HFF-Myc (cell line): ENCODE measurements at regions not wholly inside any gene's neighbourhood (a gene's known extent, or its start where the extent isn't known, plus 50 kb on each side); places are given as distances from the start of the nearest gene placed in this dataset.

ENCODE experiments used
- DNase-seq: peaks from one replicate; pipeline ENCODE4 v3.0.0-alpha.2; 2011; ENCODE audit warnings: low read depth; ENCODE audit errors: extremely low read depth
- H3K4me3 ChIP-seq: replicated peaks from 2 replicates; pipeline ENCODE4 v1.5.1; 2011; ENCODE audit warnings: low read depth, mild to moderate bottlenecking, control low read depth, low read length
- TF ChIP-seq, protein P1 (sequence below): IDR thresholded peaks from 2 replicates; pipeline ENCODE4 v1.5.1; 2012; ENCODE audit warnings: mild to moderate bottlenecking, low read depth, low read length, control low read depth; ENCODE audit errors: missing control alignments

DNA sequence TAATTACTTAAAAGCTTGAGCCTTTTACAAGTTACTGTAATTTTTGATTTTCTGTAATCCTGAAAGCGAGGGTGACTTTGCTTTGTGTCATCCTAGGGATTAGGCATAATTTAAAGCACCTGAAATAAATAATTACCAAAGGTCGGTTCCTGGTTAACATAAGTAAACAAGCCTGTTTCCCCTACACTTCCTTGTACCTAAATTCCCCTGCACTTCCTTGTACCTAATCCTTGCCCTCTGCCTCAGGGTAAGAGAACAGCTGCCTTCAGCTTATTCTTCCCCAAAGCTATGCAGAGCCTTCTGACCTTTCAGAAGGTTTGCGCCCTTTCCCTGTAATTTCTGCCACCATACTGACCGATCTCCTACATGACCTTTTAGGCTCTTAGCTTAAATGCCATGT lies 166.1 kb upstream of the PDE5A start:
- no peak overlapping the region for H3K4me3 ChIP-seq
- TF ChIP-seq, protein P1, sequence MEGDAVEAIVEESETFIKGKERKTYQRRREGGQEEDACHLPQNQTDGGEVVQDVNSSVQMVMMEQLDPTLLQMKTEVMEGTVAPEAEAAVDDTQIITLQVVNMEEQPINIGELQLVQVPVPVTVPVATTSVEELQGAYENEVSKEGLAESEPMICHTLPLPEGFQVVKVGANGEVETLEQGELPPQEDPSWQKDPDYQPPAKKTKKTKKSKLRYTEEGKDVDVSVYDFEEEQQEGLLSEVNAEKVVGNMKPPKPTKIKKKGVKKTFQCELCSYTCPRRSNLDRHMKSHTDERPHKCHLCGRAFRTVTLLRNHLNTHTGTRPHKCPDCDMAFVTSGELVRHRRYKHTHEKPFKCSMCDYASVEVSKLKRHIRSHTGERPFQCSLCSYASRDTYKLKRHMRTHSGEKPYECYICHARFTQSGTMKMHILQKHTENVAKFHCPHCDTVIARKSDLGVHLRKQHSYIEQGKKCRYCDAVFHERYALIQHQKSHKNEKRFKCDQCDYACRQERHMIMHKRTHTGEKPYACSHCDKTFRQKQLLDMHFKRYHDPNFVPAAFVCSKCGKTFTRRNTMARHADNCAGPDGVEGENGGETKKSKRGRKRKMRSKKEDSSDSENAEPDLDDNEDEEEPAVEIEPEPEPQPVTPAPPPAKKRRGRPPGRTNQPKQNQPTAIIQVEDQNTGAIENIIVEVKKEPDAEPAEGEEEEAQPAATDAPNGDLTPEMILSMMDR, result no peak
- no peak for DNase-seq

DNA sequence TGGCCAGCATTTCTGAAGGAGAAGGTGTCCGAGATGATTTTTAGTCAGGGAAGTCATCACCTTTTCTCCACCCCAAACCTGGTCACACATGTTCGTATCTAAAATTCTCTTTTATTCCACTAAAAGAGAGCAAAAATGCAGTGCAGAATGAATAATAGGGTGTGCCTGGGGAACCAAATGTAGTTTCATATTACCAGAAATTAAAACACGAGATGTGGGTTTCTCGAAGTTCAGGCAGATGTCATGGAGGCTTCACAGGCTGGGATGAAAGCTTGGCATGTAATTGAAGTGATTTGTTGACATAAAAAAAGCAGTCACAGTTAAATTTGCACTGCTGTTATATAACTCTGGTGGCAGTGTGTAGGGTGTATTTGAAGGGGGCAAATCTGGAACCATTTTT lies 165.5 kb upstream of the PDE5A start:
- no peak overlapping the region for H3K4me3 ChIP-seq
- TF ChIP-seq, protein P1, result no peak
- no peak for DNase-seq

DNA sequence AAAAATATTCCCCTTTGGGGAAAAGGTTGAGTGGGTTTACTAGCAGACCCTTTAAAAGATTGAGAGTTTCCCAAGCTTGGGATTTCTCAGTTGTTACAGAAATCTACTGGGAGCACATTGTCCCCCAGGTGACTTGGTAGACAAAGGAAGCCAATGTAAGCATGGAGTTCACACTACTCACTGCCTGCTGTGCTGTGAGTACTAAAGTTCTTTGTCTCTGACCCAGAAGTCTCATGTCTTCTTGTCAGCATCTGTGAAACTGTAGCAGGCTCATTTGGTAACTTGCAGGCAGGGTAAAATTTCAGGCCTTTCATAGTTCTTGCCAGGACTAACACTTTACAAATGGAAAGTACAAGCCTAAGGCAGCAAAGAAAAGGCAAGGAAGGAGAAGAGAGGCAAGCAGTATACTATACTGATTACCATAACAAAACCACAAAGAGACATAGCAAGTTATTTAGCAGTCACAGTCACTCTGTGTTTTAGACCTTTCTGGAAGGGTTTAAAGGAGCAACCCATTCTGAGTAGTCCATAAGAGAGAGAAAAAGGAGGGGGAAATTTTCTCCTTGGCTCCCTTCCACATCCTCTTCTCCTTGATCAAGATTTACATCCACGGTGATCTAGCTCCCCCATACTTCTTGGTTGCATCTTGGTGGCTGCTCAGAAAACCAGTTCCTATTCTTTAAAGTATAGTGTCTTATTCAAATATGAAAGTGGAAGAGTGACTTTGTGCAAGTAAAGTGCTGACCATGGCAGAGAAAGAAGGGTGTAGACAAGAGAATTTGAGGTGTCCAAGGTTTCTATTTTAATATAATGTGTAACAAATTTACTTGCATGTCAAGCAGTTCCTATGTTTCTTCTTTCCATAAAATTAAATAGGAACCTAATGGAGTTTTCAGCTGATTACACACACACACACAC lies 160.0 kb upstream of the PDE5A start:
- no peak for DNase-seq
- H3K4me3 ChIP-seq, result no peak overlapping the region
- TF ChIP-seq, protein P1, result no peak

DNA sequence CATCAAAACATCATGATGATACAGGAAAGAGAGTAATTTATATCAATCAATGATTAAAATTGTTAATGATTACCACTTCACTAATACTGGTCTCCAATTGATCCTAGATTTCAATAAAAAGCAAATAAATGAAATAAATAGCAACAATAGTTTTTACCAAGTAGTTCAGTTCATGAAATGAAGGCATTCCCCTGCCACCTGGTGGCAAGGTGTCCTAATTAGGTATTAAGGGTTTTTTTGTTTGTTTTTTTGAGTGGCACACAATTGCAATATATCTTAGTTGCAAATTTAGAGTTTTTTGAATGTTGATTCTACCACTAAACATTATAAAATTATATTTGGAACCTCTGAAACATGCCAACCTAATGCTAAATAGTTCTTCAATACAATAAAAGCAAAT lies 157.4 kb upstream of the PDE5A start:
- TF ChIP-seq, protein P1, result peak; percentile 18
- no peak overlapping the region for H3K4me3 ChIP-seq
- no peak for DNase-seq

DNA sequence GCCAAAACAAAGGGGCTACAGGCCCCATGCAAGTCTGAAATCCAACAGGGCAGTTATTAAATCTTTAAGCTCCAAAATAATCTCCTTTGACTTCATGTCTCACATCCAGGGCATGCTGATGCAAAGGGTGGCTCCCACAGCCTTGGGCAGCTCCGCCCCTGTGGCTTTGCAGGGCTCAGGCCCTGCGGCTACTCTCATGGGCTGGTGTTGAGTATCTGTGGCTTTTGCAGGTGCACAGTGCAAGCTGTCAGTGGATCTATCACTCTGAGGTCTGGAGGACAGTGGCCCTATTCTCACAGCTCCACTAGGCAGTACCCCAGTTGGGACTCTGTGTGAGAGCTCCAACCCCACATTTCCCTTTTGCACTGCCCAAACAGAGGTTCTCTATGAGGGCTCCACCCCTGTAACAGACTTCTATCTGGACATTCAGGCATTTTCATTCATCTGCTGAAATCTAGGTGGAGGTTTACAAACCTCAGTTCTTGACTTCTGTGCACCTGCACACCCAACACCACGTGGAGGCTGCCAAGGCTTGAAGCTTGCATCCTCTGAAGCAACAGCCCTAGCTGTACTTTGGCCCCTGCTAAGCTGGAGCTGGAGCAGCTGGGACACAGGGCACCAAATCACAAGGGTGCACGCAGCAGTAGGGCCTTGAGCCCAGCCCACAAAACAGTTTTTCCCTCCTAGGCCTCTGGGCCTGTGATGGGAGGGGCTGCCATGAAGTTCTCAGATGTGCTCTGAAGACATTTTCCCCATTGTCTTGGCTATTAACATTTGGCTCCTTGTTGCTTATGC lies 154.8 kb upstream of the PDE5A start:
- TF ChIP-seq, protein P1, result no peak
- DNase-seq, result no peak
- no peak overlapping the region for H3K4me3 ChIP-seq

DNA sequence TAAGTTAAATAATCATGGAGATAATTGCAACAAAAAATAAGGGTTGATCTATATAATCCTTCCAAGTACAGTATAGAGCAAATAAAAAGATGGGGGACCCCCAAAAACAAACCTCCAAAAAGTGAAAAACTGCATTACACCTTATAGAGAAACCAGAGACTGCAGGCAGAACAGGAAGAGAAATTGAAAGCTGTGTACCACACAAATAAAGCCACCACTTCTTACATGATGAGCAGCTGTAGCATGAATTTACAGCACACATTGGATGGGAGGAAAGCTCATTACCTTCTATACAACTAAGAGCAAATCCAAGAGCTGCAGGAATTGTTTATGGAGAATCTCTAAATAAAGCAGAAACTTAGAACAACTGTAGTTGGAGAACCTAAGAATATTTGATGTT lies 152.4 kb upstream of the PDE5A start:
- DNase-seq, result no peak
- H3K4me3 ChIP-seq, result no peak overlapping the region
- TF ChIP-seq, protein P1, result no peak
